C4-2B (cell line): ENCODE measurements at regions not wholly inside any gene's neighbourhood (a gene's known extent, or its start where the extent isn't known, plus 50 kb on each side); places are given as distances from the start of the nearest gene placed in this dataset.

Source experiments
- ZFX ChIP-seq: fragments of 450-650 bp; IDR thresholded peaks from 2 replicates; pipeline ENCODE4 v1.6.1; 2017
- TF ChIP-seq, protein P1 (sequence below): fragments of 450-650 bp; conservative IDR thresholded peaks from 2 replicates; pipeline ENCODE4 v1.5.1; 2017; ENCODE audit warnings: mild to moderate bottlenecking

DNA sequence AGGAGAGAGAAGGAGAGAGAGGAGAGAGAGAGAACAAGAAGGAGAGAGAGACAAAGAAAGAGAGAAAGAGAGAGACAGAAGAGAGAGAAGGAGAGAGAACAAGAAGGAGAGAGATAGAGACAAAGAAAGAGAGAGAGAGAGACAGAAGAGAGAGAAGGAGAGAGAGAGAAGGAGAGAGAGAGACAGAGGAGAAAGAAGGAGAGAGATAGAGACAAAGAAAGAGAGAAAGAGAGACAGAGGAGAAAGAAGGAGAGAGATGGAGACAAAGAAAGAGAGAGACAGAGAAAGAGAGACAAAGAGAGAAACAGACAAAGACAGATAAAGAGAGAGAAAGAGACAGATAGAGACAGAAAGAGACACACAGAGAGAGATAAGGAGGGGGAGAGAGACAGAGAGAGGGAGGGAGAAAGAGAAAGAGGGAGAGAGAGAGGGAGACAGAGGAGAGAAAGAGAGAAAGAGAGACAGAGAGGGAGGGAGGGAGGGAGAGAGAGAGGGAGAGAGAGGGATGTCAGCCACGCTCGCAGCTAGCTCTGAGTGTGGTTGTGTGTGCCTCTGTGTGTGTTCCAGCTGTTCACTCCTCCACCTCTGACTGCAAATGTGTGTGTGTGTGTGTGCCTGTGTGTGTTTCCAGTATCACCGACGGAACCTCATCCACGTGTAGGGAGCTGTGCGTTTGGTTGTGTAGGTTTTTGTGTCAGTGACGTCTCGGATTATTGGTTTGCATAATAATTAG is 105.8 kb downstream of the CRLF2 start:
- TF ChIP-seq, protein P1, sequence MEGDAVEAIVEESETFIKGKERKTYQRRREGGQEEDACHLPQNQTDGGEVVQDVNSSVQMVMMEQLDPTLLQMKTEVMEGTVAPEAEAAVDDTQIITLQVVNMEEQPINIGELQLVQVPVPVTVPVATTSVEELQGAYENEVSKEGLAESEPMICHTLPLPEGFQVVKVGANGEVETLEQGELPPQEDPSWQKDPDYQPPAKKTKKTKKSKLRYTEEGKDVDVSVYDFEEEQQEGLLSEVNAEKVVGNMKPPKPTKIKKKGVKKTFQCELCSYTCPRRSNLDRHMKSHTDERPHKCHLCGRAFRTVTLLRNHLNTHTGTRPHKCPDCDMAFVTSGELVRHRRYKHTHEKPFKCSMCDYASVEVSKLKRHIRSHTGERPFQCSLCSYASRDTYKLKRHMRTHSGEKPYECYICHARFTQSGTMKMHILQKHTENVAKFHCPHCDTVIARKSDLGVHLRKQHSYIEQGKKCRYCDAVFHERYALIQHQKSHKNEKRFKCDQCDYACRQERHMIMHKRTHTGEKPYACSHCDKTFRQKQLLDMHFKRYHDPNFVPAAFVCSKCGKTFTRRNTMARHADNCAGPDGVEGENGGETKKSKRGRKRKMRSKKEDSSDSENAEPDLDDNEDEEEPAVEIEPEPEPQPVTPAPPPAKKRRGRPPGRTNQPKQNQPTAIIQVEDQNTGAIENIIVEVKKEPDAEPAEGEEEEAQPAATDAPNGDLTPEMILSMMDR = no peak
- no peak for TF ChIP-seq ZFX
